ENCODE measurements at regions not wholly inside any gene's neighbourhood (a gene's known extent, or its start where the extent isn't known, plus 50 kb on each side); places are given as distances from the start of the nearest gene placed in this dataset.
"Not testable (repeated sequence)": the region's sequence is repeated elsewhere in the genome, so short reads cannot be mapped to it uniquely, and the experiment has no call there.

- no peaks in the 10 kb centered on the region for H3K9me3 ChIP-seq (ENCODE audit: control insufficient read depth, insufficient read depth, low read length)
- no peak overlapping the region for H3K9ac ChIP-seq (ENCODE audit: low read depth, low read length)
These were observed 88.3 kb upstream of the AGA start for GRCh38 chr4:177530561-177530960.

GRCh38 chr4:177532358-177532757 lies 90.1 kb upstream of the AGA start:
- no peak overlapping the region for H3K27ac ChIP-seq (ENCODE audit: low read depth, low read length)
- no peaks in the 10 kb centered on the region for H3K9me3 ChIP-seq (ENCODE audit: control insufficient read depth, insufficient read depth, low read length)
- peaks cover 7% of the 10 kb centered on the region; the same call in 1 of the 2 replicates for H3K4me1 ChIP-seq (ENCODE audit: control insufficient read depth, insufficient read depth, low read length)
- no peak overlapping the region for H3K4me3 ChIP-seq (ENCODE audit: low read depth, low read length)
- no peak overlapping the region for H3K9ac ChIP-seq (ENCODE audit: low read depth, low read length)
- no peaks in the 10 kb centered on the region for H3K27me3 ChIP-seq (ENCODE audit: control insufficient read depth, insufficient read depth, low read length)
- H3K36me3 ChIP-seq (ENCODE audit: control insufficient read depth, insufficient read depth, low read length) = no peaks in the 10 kb centered on the region

More at GRCh38 chr4:177530561-177530960, 88.3 kb upstream of the AGA start:
- Histone ChIP-seq H3K4me1 (ENCODE audit: control insufficient read depth, insufficient read depth, low read length) (peaks cover 7% of the 10 kb centered on the region; the same call in 1 of the 2 replicates), H3K36me3 (ENCODE audit: control insufficient read depth, insufficient read depth, low read length) (no peaks in the 10 kb centered on the region), H3K4me3 (ENCODE audit: low read depth, low read length) (no peak overlapping the region), H3K27ac (ENCODE audit: low read depth, low read length) (no peak overlapping the region), H3K27me3 (ENCODE audit: control insufficient read depth, insufficient read depth, low read length) (no peaks in the 10 kb centered on the region)

GRCh38 chr4:177534841-177535240 lies 92.6 kb upstream of the AGA start:
- H3K27ac ChIP-seq (ENCODE audit: low read depth, low read length); H3K36me3 ChIP-seq (ENCODE audit: control insufficient read depth, insufficient read depth, low read length); H3K9me3 ChIP-seq (ENCODE audit: control insufficient read depth, insufficient read depth, low read length); H3K27me3 ChIP-seq (ENCODE audit: control insufficient read depth, insufficient read depth, low read length); H3K4me1 ChIP-seq (ENCODE audit: control insufficient read depth, insufficient read depth, low read length); H3K9ac ChIP-seq (ENCODE audit: low read depth, low read length); H3K4me3 ChIP-seq (ENCODE audit: low read depth, low read length): not testable (repeated sequence)

- no peaks in the 10 kb centered on the region for H3K27me3 ChIP-seq (ENCODE audit: control insufficient read depth, insufficient read depth, low read length)
- H3K4me1 ChIP-seq (ENCODE audit: control insufficient read depth, insufficient read depth, low read length) = no peaks in the 10 kb centered on the region
- no peaks in the 10 kb centered on the region for H3K36me3 ChIP-seq (ENCODE audit: control insufficient read depth, insufficient read depth, low read length)
- no peak overlapping the region for H3K9ac ChIP-seq (ENCODE audit: low read depth, low read length)
- H3K9me3 ChIP-seq (ENCODE audit: control insufficient read depth, insufficient read depth, low read length) = no peaks in the 10 kb centered on the region
- H3K4me3 ChIP-seq (ENCODE audit: low read depth, low read length) = no peak overlapping the region
- H3K27ac ChIP-seq (ENCODE audit: low read depth, low read length) = no peak overlapping the region
These were observed 104.5 kb upstream of the AGA start for GRCh38 chr4:177546745-177547144.

GRCh38 chr4:177547985-177548384 lies 105.7 kb upstream of the AGA start:
- no peaks in the 10 kb centered on the region for H3K4me1 ChIP-seq (ENCODE audit: control insufficient read depth, insufficient read depth, low read length)
- no peaks in the 10 kb centered on the region for H3K9me3 ChIP-seq (ENCODE audit: control insufficient read depth, insufficient read depth, low read length)
- no peak overlapping the region for H3K27ac ChIP-seq (ENCODE audit: low read depth, low read length)
- H3K9ac ChIP-seq (ENCODE audit: low read depth, low read length) = no peak overlapping the region
- no peak overlapping the region for H3K4me3 ChIP-seq (ENCODE audit: low read depth, low read length)
- no peaks in the 10 kb centered on the region for H3K27me3 ChIP-seq (ENCODE audit: control insufficient read depth, insufficient read depth, low read length)
- no peaks in the 10 kb centered on the region for H3K36me3 ChIP-seq (ENCODE audit: control insufficient read depth, insufficient read depth, low read length)

GRCh38 chr4:177555007-177555574 lies 112.9 kb upstream of the AGA start:
- H3K4me1 ChIP-seq (ENCODE audit: control insufficient read depth, insufficient read depth, low read length) = peaks cover 14% of the 10 kb centered on the region
- H3K27me3 ChIP-seq (ENCODE audit: control insufficient read depth, insufficient read depth, low read length) = no peaks in the 10 kb centered on the region
- H3K27ac ChIP-seq (ENCODE audit: low read depth, low read length) = no peak overlapping the region
- no peaks in the 10 kb centered on the region for H3K36me3 ChIP-seq (ENCODE audit: control insufficient read depth, insufficient read depth, low read length)
- no peak overlapping the region for H3K4me3 ChIP-seq (ENCODE audit: low read depth, low read length)
- no peak overlapping the region for H3K9ac ChIP-seq (ENCODE audit: low read depth, low read length)
- no peaks in the 10 kb centered on the region for H3K9me3 ChIP-seq (ENCODE audit: control insufficient read depth, insufficient read depth, low read length)

GRCh38 chr4:177557416-177557815 lies 115.2 kb upstream of the AGA start:
- Histone ChIP-seq H3K9me3 (ENCODE audit: control insufficient read depth, insufficient read depth, low read length) (no peaks in the 10 kb centered on the region), H3K9ac (ENCODE audit: low read depth, low read length) (no peak overlapping the region), H3K27me3 (ENCODE audit: control insufficient read depth, insufficient read depth, low read length) (no peaks in the 10 kb centered on the region), H3K4me1 (ENCODE audit: control insufficient read depth, insufficient read depth, low read length) (peaks cover 14% of the 10 kb centered on the region), H3K4me3 (ENCODE audit: low read depth, low read length) (no peak overlapping the region), H3K36me3 (ENCODE audit: control insufficient read depth, insufficient read depth, low read length) (no peaks in the 10 kb centered on the region), H3K27ac (ENCODE audit: low read depth, low read length) (no peak overlapping the region)

GRCh38 chr4:177558995-177559394 lies 116.8 kb upstream of the AGA start:
- Histone ChIP-seq H3K27ac (ENCODE audit: low read depth, low read length) (peak overlapping the region; percentile 3), H3K9ac (ENCODE audit: low read depth, low read length) (no peak overlapping the region), H3K36me3 (ENCODE audit: control insufficient read depth, insufficient read depth, low read length) (no peaks in the 10 kb centered on the region), H3K4me3 (ENCODE audit: low read depth, low read length) (no peak overlapping the region), H3K4me1 (ENCODE audit: control insufficient read depth, insufficient read depth, low read length) (peaks cover 14% of the 10 kb centered on the region), H3K27me3 (ENCODE audit: control insufficient read depth, insufficient read depth, low read length) (no peaks in the 10 kb centered on the region), H3K9me3 (ENCODE audit: control insufficient read depth, insufficient read depth, low read length) (no peaks in the 10 kb centered on the region)

GRCh38 chr4:177562163-177562562 lies 119.9 kb upstream of the AGA start:
- H3K4me1 ChIP-seq (ENCODE audit: control insufficient read depth, insufficient read depth, low read length) = peaks cover 14% of the 10 kb centered on the region
- H3K4me3 ChIP-seq (ENCODE audit: low read depth, low read length) = no peak overlapping the region
- H3K27ac ChIP-seq (ENCODE audit: low read depth, low read length) = no peak overlapping the region
- H3K27me3 ChIP-seq (ENCODE audit: control insufficient read depth, insufficient read depth, low read length) = no peaks in the 10 kb centered on the region
- H3K9me3 ChIP-seq (ENCODE audit: control insufficient read depth, insufficient read depth, low read length) = no peaks in the 10 kb centered on the region
- no peaks in the 10 kb centered on the region for H3K36me3 ChIP-seq (ENCODE audit: control insufficient read depth, insufficient read depth, low read length)
- no peak overlapping the region for H3K9ac ChIP-seq (ENCODE audit: low read depth, low read length)

GRCh38 chr4:177562859-177563258 lies 120.6 kb upstream of the AGA start:
- H3K4me1 ChIP-seq (ENCODE audit: control insufficient read depth, insufficient read depth, low read length) = peaks cover 14% of the 10 kb centered on the region
- H3K27ac ChIP-seq (ENCODE audit: low read depth, low read length) = no peak overlapping the region
- no peaks in the 10 kb centered on the region for H3K27me3 ChIP-seq (ENCODE audit: control insufficient read depth, insufficient read depth, low read length)
- H3K36me3 ChIP-seq (ENCODE audit: control insufficient read depth, insufficient read depth, low read length) = no peaks in the 10 kb centered on the region
- no peak overlapping the region for H3K4me3 ChIP-seq (ENCODE audit: low read depth, low read length)
- H3K9me3 ChIP-seq (ENCODE audit: control insufficient read depth, insufficient read depth, low read length) = no peaks in the 10 kb centered on the region
- H3K9ac ChIP-seq (ENCODE audit: low read depth, low read length) = no peak overlapping the region

GRCh38 chr4:177566691-177567090 lies 124.5 kb upstream of the AGA start:
- H3K36me3 ChIP-seq (ENCODE audit: control insufficient read depth, insufficient read depth, low read length) = no peaks in the 10 kb centered on the region
- peaks cover 9% of the 10 kb centered on the region for H3K4me1 ChIP-seq (ENCODE audit: control insufficient read depth, insufficient read depth, low read length)
- no peak overlapping the region for H3K9ac ChIP-seq (ENCODE audit: low read depth, low read length)

GRCh38 chr4:177568931-177569330 lies 126.7 kb upstream of the AGA start:
- no peak overlapping the region for H3K4me3 ChIP-seq (ENCODE audit: low read depth, low read length)
- peaks cover 9% of the 10 kb centered on the region for H3K4me1 ChIP-seq (ENCODE audit: control insufficient read depth, insufficient read depth, low read length)
- H3K27me3 ChIP-seq (ENCODE audit: control insufficient read depth, insufficient read depth, low read length) = no peaks in the 10 kb centered on the region
- H3K27ac ChIP-seq (ENCODE audit: low read depth, low read length) = no peak overlapping the region
- no peak overlapping the region for H3K9ac ChIP-seq (ENCODE audit: low read depth, low read length)
- H3K36me3 ChIP-seq (ENCODE audit: control insufficient read depth, insufficient read depth, low read length) = no peaks in the 10 kb centered on the region
- H3K9me3 ChIP-seq (ENCODE audit: control insufficient read depth, insufficient read depth, low read length) = no peaks in the 10 kb centered on the region

More at GRCh38 chr4:177566691-177567090, 124.5 kb upstream of the AGA start:
- Histone ChIP-seq H3K9me3 (ENCODE audit: control insufficient read depth, insufficient read depth, low read length) (no peaks in the 10 kb centered on the region), H3K27ac (ENCODE audit: low read depth, low read length) (no peak overlapping the region), H3K4me3 (ENCODE audit: low read depth, low read length) (no peak overlapping the region), H3K27me3 (ENCODE audit: control insufficient read depth, insufficient read depth, low read length) (no peaks in the 10 kb centered on the region)
